GM18511 (cell line): ENCODE measurements at regions not wholly inside any gene's neighbourhood (a gene's known extent, or its start where the extent isn't known, plus 50 kb on each side); places are given as distances from the start of the nearest gene placed in this dataset.
A peak's percentile ranks its signal among the peaks of the same experiment; 100 is the strongest.

ENCODE experiments used
- ATAC-seq: cut with Tn5 transposase; IDR thresholded peaks from one replicate; pipeline ENCODE4 v1.9.1; 2021; ENCODE audit warnings: mild to moderate bottlenecking, moderate library complexity; ENCODE audit not compliant: unreplicated experiment

GRCh38 chr5:125521289-125521688, 774.9 kb upstream of the ZNF608 start:
- ATAC-seq: no peak

GRCh38 chr5:125525356-125525755, 778.9 kb upstream of the ZNF608 start:
- no peak for ATAC-seq

GRCh38 chr5:125526966-125527365, 780.5 kb upstream of the ZNF608 start:
- ATAC-seq: no peak

GRCh38 chr5:125528881-125529280, 782.4 kb upstream of the ZNF608 start:
- ATAC-seq: no peak

GRCh38 chr5:125530833-125531615, 784.6 kb upstream of the ZNF608 start:
- ATAC-seq: no peak

- peak; percentile 70 for ATAC-seq
Observed at GRCh38 chr5:125536095-125536494, 789.7 kb upstream of the ZNF608 start.

GRCh38 chr5:125536582-125536981, 790.1 kb upstream of the ZNF608 start:
- ATAC-seq: peak; percentile 6

- no peak for ATAC-seq
Observed at GRCh38 chr5:125537661-125538060, 791.2 kb upstream of the ZNF608 start.

GRCh38 chr5:125538469-125538868, 792.0 kb upstream of the ZNF608 start:
- ATAC-seq: no peak

GRCh38 chr5:125541085-125541484, 794.6 kb upstream of the ZNF608 start:
- ATAC-seq: no peak

- ATAC-seq: no peak
Observed at GRCh38 chr5:125549322-125549911, 803.0 kb upstream of the ZNF608 start.

- no peak for ATAC-seq
Observed at GRCh38 chr5:125550274-125550673, 803.8 kb upstream of the ZNF608 start.

- no peak for ATAC-seq
Observed at GRCh38 chr5:125551246-125551645, 804.8 kb upstream of the ZNF608 start.

- no peak for ATAC-seq
Observed at GRCh38 chr5:125551797-125552196, 805.4 kb upstream of the ZNF608 start.

- ATAC-seq: no peak
Observed at GRCh38 chr5:125552486-125552885, 806.0 kb upstream of the ZNF608 start.

- no peak for ATAC-seq
Observed at GRCh38 chr5:125554355-125554754, 807.9 kb upstream of the ZNF608 start.

- no peak for ATAC-seq
Observed at GRCh38 chr5:125555591-125555990, 809.2 kb upstream of the ZNF608 start.

- ATAC-seq: no peak
Observed at GRCh38 chr5:125558016-125558415, 811.6 kb upstream of the ZNF608 start.

- no peak for ATAC-seq
Observed at GRCh38 chr5:125558466-125558865, 812.0 kb upstream of the ZNF608 start.

- ATAC-seq: no peak
Observed at GRCh38 chr5:125559296-125559695, 812.9 kb upstream of the ZNF608 start.

GRCh38 chr5:125560476-125561225, 814.2 kb upstream of the ZNF608 start:
- no peak for ATAC-seq
